GM23338 (cell line): ENCODE measurements at regions not wholly inside any gene's neighbourhood (a gene's known extent, or its start where the extent isn't known, plus 50 kb on each side); places are given as distances from the start of the nearest gene placed in this dataset.

Experiments used
- ATAC-seq: fragments of 200-7000 bp; cut with Tn5 transposase; 3 replicates; pipeline ENCODE4 v1.9.1; 2020
- DNase-seq: peaks from one replicate; pipeline ENCODE4 v3.0.0-alpha.2; 2015; ENCODE audit warnings: low spot score
- H2AFZ ChIP-seq: fragments of 200-600 bp; sonication (generic); 2 replicates; pipeline ENCODE4 v1.8.0; 2016; ENCODE audit warnings: antibody characterized with exemption, mild to moderate bottlenecking, moderate library complexity
- H3F3A ChIP-seq: fragments of 200-600 bp; sonication (generic); replicated peaks from 2 replicates; pipeline ENCODE4 v1.8.0; 2017; ENCODE audit warnings: antibody characterized with exemption, mixed run types, low read depth
- H3K27ac ChIP-seq: fragments of 200-600 bp; sonication (generic); 2 replicates; pipeline ENCODE4 v1.6.1; 2016; ENCODE audit warnings: low read depth
- H3K27me3 ChIP-seq: fragments of 200-600 bp; sonication (generic); 2 replicates; pipeline ENCODE4 v1.8.0; 2016; ENCODE audit warnings: mild to moderate bottlenecking, mixed run types, moderate library complexity; ENCODE audit not compliant: insufficient read depth
- H3K36me3 ChIP-seq: fragments of 200-600 bp; sonication (generic); 2 replicates; pipeline ENCODE4 v1.8.0; 2016; ENCODE audit warnings: mild to moderate bottlenecking; ENCODE audit not compliant: insufficient read depth
- H3K4me1 ChIP-seq: fragments of 200-600 bp; sonication (generic); 2 replicates; pipeline ENCODE4 v1.8.0; 2016; ENCODE audit warnings: mild to moderate bottlenecking, moderate library complexity; ENCODE audit not compliant: insufficient read depth
- H3K4me2 ChIP-seq: fragments of 200-600 bp; sonication (generic); 2 replicates; pipeline ENCODE4 v1.7.1; 2017; ENCODE audit warnings: mixed run types
- H3K4me3 ChIP-seq: fragments of 200-600 bp; sonication (generic); 2 replicates; pipeline ENCODE4 v1.6.1; 2016; ENCODE audit warnings: mixed run types
- H3K79me2 ChIP-seq: fragments of 200-600 bp; sonication (generic); replicated peaks from 2 replicates; pipeline ENCODE4 v1.8.0; 2017; ENCODE audit warnings: mild to moderate bottlenecking; ENCODE audit not compliant: insufficient read depth
- H3K9me2 ChIP-seq: fragments of 200-600 bp; sonication (generic); 2 replicates; pipeline ENCODE4 v1.8.0; 2017; ENCODE audit not compliant: insufficient read depth
- H4K20me1 ChIP-seq: fragments of 200-600 bp; sonication (generic); replicated peaks from 2 replicates; pipeline ENCODE4 v1.8.0; 2017; ENCODE audit warnings: mild to moderate bottlenecking; ENCODE audit not compliant: insufficient read depth
- H3K27ac Mint-ChIP-seq: 2 replicates; pipeline ENCODE4 v1.8.0; 2020; ENCODE audit warnings: inconsistent platforms, mild to moderate bottlenecking, moderate library complexity, mixed read lengths
- H3K27me3 Mint-ChIP-seq: 3 replicates; pipeline ENCODE4 v1.8.0; 2022; ENCODE audit warnings: low read depth, mild to moderate bottlenecking, moderate library complexity, mixed read lengths, inconsistent platforms; ENCODE audit not compliant: insufficient read depth, poor library complexity
- H3K36me3 Mint-ChIP-seq: 3 replicates; pipeline ENCODE4 v1.8.0; 2021; ENCODE audit warnings: low read depth, mild to moderate bottlenecking, inconsistent platforms, moderate library complexity, mixed read lengths
- H3K4me1 Mint-ChIP-seq: 3 replicates; pipeline ENCODE4 v1.8.0; 2020; ENCODE audit warnings: mild to moderate bottlenecking, inconsistent platforms, mixed read lengths
- H3K4me3 Mint-ChIP-seq: 3 replicates; pipeline ENCODE4 v1.8.0; 2021; ENCODE audit warnings: moderate library complexity, mild to moderate bottlenecking, inconsistent platforms, mixed read lengths
- H3K9me3 Mint-ChIP-seq: 3 replicates; pipeline ENCODE4 v1.8.0; 2020; ENCODE audit warnings: moderate library complexity, mild to moderate bottlenecking, inconsistent platforms, mixed read lengths
- CREB1 ChIP-seq: fragments of 250-450 bp; sonication (Bioruptor Pico); IDR thresholded peaks from 2 replicates; pipeline ENCODE4 v1.5.0; 2020; ENCODE audit warnings: low read depth, mild to moderate bottlenecking, moderate library complexity
- CTCF ChIP-seq, 2 experiments: fragments of 200-600 bp in 1 of 2; sonication (generic) in 1 of 2; conservative IDR thresholded peaks; 2 replicates each; pipeline versions ENCODE4 v1.5.1 to v1.6.1; 2016 to 2017; ENCODE audit warnings: antibody characterized with exemption in 2 of 2, low read depth in 2 of 2, mild to moderate bottlenecking in 2 of 2, moderate library complexity in 1 of 2
- EZH2 ChIP-seq: fragments of 200-600 bp; sonication (generic); IDR thresholded peaks from one replicate; pipeline ENCODE4 v1.8.0; 2017; ENCODE audit warnings: antibody characterized with exemption, mild to moderate bottlenecking, low read depth; ENCODE audit not compliant: unreplicated experiment
- EZH2phosphoT487 ChIP-seq: fragments of 200-600 bp; sonication (generic); IDR thresholded peaks from one replicate; pipeline ENCODE4 v1.8.1; 2018; ENCODE audit warnings: antibody characterized with exemption; ENCODE audit not compliant: unreplicated experiment
- JUNB ChIP-seq: IDR thresholded peaks from one replicate; pipeline ENCODE4 v1.6.1; 2016; ENCODE audit warnings: antibody characterized with exemption; ENCODE audit not compliant: unreplicated experiment
- NANOG ChIP-seq: IDR thresholded peaks from 2 replicates; pipeline ENCODE4 v1.6.1; 2016; ENCODE audit warnings: antibody characterized with exemption, borderline replicate concordance
- POLR2AphosphoS5 ChIP-seq: IDR thresholded peaks from 2 replicates; pipeline ENCODE4 v1.6.1; 2016; ENCODE audit warnings: antibody characterized with exemption, low read depth
- STAT1 ChIP-seq: IDR thresholded peaks from one replicate; pipeline ENCODE4 v1.6.1; 2016; ENCODE audit warnings: antibody characterized with exemption; ENCODE audit not compliant: unreplicated experiment
- ZNF114 ChIP-seq: fragments of 250-450 bp; sonication (Bioruptor Pico); IDR thresholded peaks from 2 replicates; pipeline ENCODE4 v1.5.0; 2020; ENCODE audit warnings: mild to moderate bottlenecking, moderate library complexity
- ZNF331 ChIP-seq: fragments of 250-450 bp; sonication (Bioruptor Pico); IDR thresholded peaks from 2 replicates; pipeline ENCODE4 v1.5.0; 2020; ENCODE audit warnings: low read depth, mild to moderate bottlenecking, moderate library complexity
- TF ChIP-seq, protein P1 (sequence below): IDR thresholded peaks from one replicate; pipeline ENCODE4 v1.6.1; 2018; ENCODE audit warnings: antibody characterized with exemption; ENCODE audit not compliant: unreplicated experiment
- TF ChIP-seq, protein P2 (sequence below): IDR thresholded peaks from 2 replicates; pipeline ENCODE4 v1.6.1; 2016; ENCODE audit warnings: antibody characterized with exemption

DNA sequence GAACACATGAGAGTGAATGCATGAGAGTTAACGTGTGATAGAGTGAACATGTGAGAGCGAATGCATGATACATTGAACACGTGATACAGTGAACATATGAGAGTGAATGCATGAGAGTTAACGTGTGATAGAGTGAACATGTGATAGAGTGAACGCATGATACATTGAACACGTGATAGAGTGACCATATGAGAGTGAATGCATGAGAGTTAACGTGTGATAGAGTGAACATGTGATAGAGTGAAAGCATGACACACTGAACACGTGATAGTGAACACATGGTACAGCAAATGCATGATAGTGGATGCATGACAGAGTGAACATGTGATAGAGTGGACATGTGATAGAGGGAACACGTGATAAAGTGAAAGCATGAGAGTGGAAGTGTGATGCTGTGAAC lies 517.9 kb downstream of the EIPR1 start (continued):
- TF ChIP-seq, protein P1, sequence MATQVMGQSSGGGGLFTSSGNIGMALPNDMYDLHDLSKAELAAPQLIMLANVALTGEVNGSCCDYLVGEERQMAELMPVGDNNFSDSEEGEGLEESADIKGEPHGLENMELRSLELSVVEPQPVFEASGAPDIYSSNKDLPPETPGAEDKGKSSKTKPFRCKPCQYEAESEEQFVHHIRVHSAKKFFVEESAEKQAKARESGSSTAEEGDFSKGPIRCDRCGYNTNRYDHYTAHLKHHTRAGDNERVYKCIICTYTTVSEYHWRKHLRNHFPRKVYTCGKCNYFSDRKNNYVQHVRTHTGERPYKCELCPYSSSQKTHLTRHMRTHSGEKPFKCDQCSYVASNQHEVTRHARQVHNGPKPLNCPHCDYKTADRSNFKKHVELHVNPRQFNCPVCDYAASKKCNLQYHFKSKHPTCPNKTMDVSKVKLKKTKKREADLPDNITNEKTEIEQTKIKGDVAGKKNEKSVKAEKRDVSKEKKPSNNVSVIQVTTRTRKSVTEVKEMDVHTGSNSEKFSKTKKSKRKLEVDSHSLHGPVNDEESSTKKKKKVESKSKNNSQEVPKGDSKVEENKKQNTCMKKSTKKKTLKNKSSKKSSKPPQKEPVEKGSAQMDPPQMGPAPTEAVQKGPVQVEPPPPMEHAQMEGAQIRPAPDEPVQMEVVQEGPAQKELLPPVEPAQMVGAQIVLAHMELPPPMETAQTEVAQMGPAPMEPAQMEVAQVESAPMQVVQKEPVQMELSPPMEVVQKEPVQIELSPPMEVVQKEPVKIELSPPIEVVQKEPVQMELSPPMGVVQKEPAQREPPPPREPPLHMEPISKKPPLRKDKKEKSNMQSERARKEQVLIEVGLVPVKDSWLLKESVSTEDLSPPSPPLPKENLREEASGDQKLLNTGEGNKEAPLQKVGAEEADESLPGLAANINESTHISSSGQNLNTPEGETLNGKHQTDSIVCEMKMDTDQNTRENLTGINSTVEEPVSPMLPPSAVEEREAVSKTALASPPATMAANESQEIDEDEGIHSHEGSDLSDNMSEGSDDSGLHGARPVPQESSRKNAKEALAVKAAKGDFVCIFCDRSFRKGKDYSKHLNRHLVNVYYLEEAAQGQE, result no peak
- no peak for TF ChIP-seq STAT1
- no peak for TF ChIP-seq CREB1 (CRISPR knock-in tag)
- TF ChIP-seq EZH2phosphoT487, result no peak
- no peak for TF ChIP-seq NANOG
- no peak for TF ChIP-seq POLR2AphosphoS5
- TF ChIP-seq, protein P2, sequence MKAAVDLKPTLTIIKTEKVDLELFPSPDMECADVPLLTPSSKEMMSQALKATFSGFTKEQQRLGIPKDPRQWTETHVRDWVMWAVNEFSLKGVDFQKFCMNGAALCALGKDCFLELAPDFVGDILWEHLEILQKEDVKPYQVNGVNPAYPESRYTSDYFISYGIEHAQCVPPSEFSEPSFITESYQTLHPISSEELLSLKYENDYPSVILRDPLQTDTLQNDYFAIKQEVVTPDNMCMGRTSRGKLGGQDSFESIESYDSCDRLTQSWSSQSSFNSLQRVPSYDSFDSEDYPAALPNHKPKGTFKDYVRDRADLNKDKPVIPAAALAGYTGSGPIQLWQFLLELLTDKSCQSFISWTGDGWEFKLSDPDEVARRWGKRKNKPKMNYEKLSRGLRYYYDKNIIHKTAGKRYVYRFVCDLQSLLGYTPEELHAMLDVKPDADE, result no peak
- no peak for TF ChIP-seq ZNF114 (CRISPR knock-in tag)
- TF ChIP-seq ZNF331 (CRISPR knock-in tag), result no peak

GRCh38 chr2:2859164-2859563 lies 518.5 kb downstream of the EIPR1 start:
- H2AFZ ChIP-seq, result no peak overlapping the region
- Mint-ChIP-seq H3K36me3 (no peaks in the 10 kb centered on the region), H3K4me1 (no peaks in the 10 kb centered on the region), H3K27me3 (no peaks in the 10 kb centered on the region), H3K4me3 (no peak overlapping the region), H3K27ac (no peak overlapping the region), H3K9me3 (0 out of 3 replicates have a peak, but pooled peaks cover 5% of the 10 kb centered on the region)
- H3K9me2 ChIP-seq, result 0 out of 2 replicates have a peak, but pooled peaks cover 10% of the 10 kb centered on the region
- no peaks in the 10 kb centered on the region; the same call in 1 of the 2 replicates for H3F3A ChIP-seq
- H3K36me3 ChIP-seq, result no peaks in the 10 kb centered on the region
- TF ChIP-seq STAT1 (no peak), EZH2phosphoT487 (no peak), EZH2 (no peak), CTCF (conservative IDR thresholded peaks at IDR 0.05; ENCODE audit: low read depth in 2 of 2) (no peak), POLR2AphosphoS5 (no peak), JUNB (no peak)
- TF ChIP-seq, protein P1, result no peak
- DNase-seq (no peak), ATAC-seq (no peak)
- H3K27ac ChIP-seq, result no peak overlapping the region
- H3K4me3 ChIP-seq, result no peak overlapping the region
- no peak overlapping the region for H3K4me2 ChIP-seq
- no peaks in the 10 kb centered on the region for H3K79me2 ChIP-seq
- no peaks in the 10 kb centered on the region for H4K20me1 ChIP-seq
- no peaks in the 10 kb centered on the region for H3K4me1 ChIP-seq
- H3K27me3 ChIP-seq, result no peaks in the 10 kb centered on the region
